Stimulated activated CD4-positive, alpha-beta T cell treated with anti-CD3 and anti-CD28 coated beads, Interleukin-12 subunit alpha, Interleukin-12 subunit beta, amount 100 ng/mL, for 24 hours (primary cell): ENCODE measurements at regions not wholly inside any gene's neighbourhood (a gene's known extent, or its start where the extent isn't known, plus 50 kb on each side); places are given as distances from the start of the nearest gene placed in this dataset.

Source experiments
- DNase-seq, 2 experiments: peaks; one replicate each; pipeline ENCODE4 v3.0.0-alpha.2; 2020; ENCODE audit warnings: low read depth in 2 of 2

GRCh38 chr5:173801006-173801405, 87.1 kb upstream of the CPEB4 start:
- DNase-seq: no peak

- no peak for DNase-seq
Measured at GRCh38 chr5:173802670-173803165, 85.4 kb upstream of the CPEB4 start.

- DNase-seq: no peak
Measured at GRCh38 chr5:173804579-173804978, 83.6 kb upstream of the CPEB4 start.

- DNase-seq: no peak
Measured at GRCh38 chr5:173806270-173807035, 81.7 kb upstream of the CPEB4 start.

- no peak for DNase-seq
Measured at GRCh38 chr5:173807181-173807655, 80.9 kb upstream of the CPEB4 start.

- DNase-seq: no peak
Measured at GRCh38 chr5:173808079-173808808, 79.9 kb upstream of the CPEB4 start.

- DNase-seq: no peak
Measured at GRCh38 chr5:173809014-173809413, 79.1 kb upstream of the CPEB4 start.

GRCh38 chr5:173812811-173813550, 75.2 kb upstream of the CPEB4 start:
- DNase-seq: no peak

GRCh38 chr5:173814053-173814452, 74.1 kb upstream of the CPEB4 start:
- DNase-seq: no peak

- DNase-seq: no peak
Measured at GRCh38 chr5:173815571-173815970, 72.6 kb upstream of the CPEB4 start.

GRCh38 chr5:173816728-173817127, 71.4 kb upstream of the CPEB4 start:
- no peak for DNase-seq

GRCh38 chr5:173817561-173817960, 70.6 kb upstream of the CPEB4 start:
- DNase-seq: no peak

- no peak for DNase-seq
Measured at GRCh38 chr5:173819521-173819920, 68.6 kb upstream of the CPEB4 start.

- DNase-seq: no peak
Measured at GRCh38 chr5:173823274-173823644, 64.9 kb upstream of the CPEB4 start.

- DNase-seq: no peak
Measured at GRCh38 chr5:173823721-173824567, 64.2 kb upstream of the CPEB4 start.

- no peak for DNase-seq
Measured at GRCh38 chr5:173825215-173825865, 62.8 kb upstream of the CPEB4 start.

- DNase-seq: no peak
Measured at GRCh38 chr5:173826086-173826427, 62.1 kb upstream of the CPEB4 start.

- no peak for DNase-seq
Measured at GRCh38 chr5:173826428-173827350, 61.5 kb upstream of the CPEB4 start.

GRCh38 chr5:173828952-173829351, 59.2 kb upstream of the CPEB4 start:
- DNase-seq: no peak

GRCh38 chr5:173829826-173830225, 58.3 kb upstream of the CPEB4 start:
- no peak for DNase-seq
